SK-N-SH (cell line): ENCODE measurements at regions not wholly inside any gene's neighbourhood (a gene's known extent, or its start where the extent isn't known, plus 50 kb on each side); places are given as distances from the start of the nearest gene placed in this dataset.

ENCODE experiments used
- CTCF ChIP-seq: fragments of 200-600 bp; sonication (generic); IDR thresholded peaks from 2 replicates; pipeline ENCODE4 v1.6.1; 2017; ENCODE audit warnings: antibody characterized with exemption, mild to moderate bottlenecking, moderate library complexity
- EP300 ChIP-seq, 2 experiments: IDR thresholded peaks; 2 replicates each; pipeline versions ENCODE4 v1.4.0 to v1.6.1; 2012; ENCODE audit warnings: borderline replicate concordance in 1 of 2, low read depth in 1 of 2, low read length in 1 of 2
- FOSL2 ChIP-seq: IDR thresholded peaks from 2 replicates; pipeline ENCODE4 v1.4.0; 2012; ENCODE audit warnings: low read depth, mild to moderate bottlenecking, moderate library complexity, borderline replicate concordance
- GABPA ChIP-seq: IDR thresholded peaks from 2 replicates; pipeline ENCODE4 v1.4.0; 2012; ENCODE audit warnings: low read depth, mild to moderate bottlenecking
- SMC3 ChIP-seq: IDR thresholded peaks from 2 replicates; pipeline ENCODE4 v1.6.1; 2012; ENCODE audit warnings: low read depth, low read length, improper control_type of control experiment
- USF2 ChIP-seq: fragments of 150-350 bp; IDR thresholded peaks from 2 replicates; pipeline ENCODE4 v1.6.1; 2017; ENCODE audit warnings: antibody characterized with exemption, low read length, low read depth, borderline replicate concordance
- ZBTB33 ChIP-seq: IDR thresholded peaks from 2 replicates; pipeline ENCODE4 v1.4.0; 2012; ENCODE audit warnings: low read depth, borderline replicate concordance

- TF ChIP-seq SMC3: no peak
- no peak for TF ChIP-seq CTCF
- no peak for TF ChIP-seq ZBTB33
- TF ChIP-seq GABPA: no peak
- no peak for TF ChIP-seq EP300 (IDR thresholded peaks at IDR 0.05; ENCODE audit: borderline replicate concordance in 1 of 2, low read depth in 1 of 2, low read length in 1 of 2)
- TF ChIP-seq USF2: no peak
- TF ChIP-seq FOSL2: no peak
Measured at GRCh38 chr1:236342403-236343245, 51.5 kb upstream of the EDARADD start.
